PFSK-1 (cell line): ENCODE measurements at regions not wholly inside any gene's neighbourhood (a gene's known extent, or its start where the extent isn't known, plus 50 kb on each side); places are given as distances from the start of the nearest gene placed in this dataset.

ENCODE experiments used
- POLR2AphosphoS5 ChIP-seq: IDR thresholded peaks from 2 replicates; pipeline ENCODE4 v1.6.1; 2012; ENCODE audit warnings: low read depth, mild to moderate bottlenecking, control low read depth, low read length, moderate library complexity
- REST ChIP-seq, 2 experiments: IDR thresholded peaks; 2 replicates each; pipeline versions ENCODE4 v1.6.1 to v1.8.0; 2011 to 2012; ENCODE audit warnings: low read depth in 2 of 2, low read length in 2 of 2, control low read depth in 1 of 2, inconsistent platforms in 1 of 2, mild to moderate bottlenecking in 1 of 2, moderate library complexity in 1 of 2; ENCODE audit not compliant: insufficient read depth in 1 of 2
- SIN3A ChIP-seq: IDR thresholded peaks from 2 replicates; pipeline ENCODE4 v1.6.1; 2012; ENCODE audit warnings: mild to moderate bottlenecking, low read length, moderate library complexity, borderline replicate concordance; ENCODE audit not compliant: insufficient read depth
- TAF1 ChIP-seq: IDR thresholded peaks from 2 replicates; pipeline ENCODE4 v1.6.1; 2012; ENCODE audit warnings: low read length, control low read depth, borderline replicate concordance; ENCODE audit not compliant: insufficient read depth

GRCh38 chr2:66717218-66717905 is 282.4 kb downstream of the MEIS1 start:
- TF ChIP-seq POLR2AphosphoS5 (no peak), REST (IDR thresholded peaks at IDR 0.05; ENCODE audit: insufficient read depth in 1 of 2, low read depth in 2 of 2, low read length in 2 of 2) (no peak), TAF1 (no peak), SIN3A (no peak)
